ENCODE measurements at regions not wholly inside any gene's neighbourhood (a gene's known extent, or its start where the extent isn't known, plus 50 kb on each side); places are given as distances from the start of the nearest gene placed in this dataset.
"Not testable (repeated sequence)": the region's sequence is repeated elsewhere in the genome, so short reads cannot be mapped to it uniquely, and the experiment has no call there.

- not testable (repeated sequence) for H3K36me3 ChIP-seq (ENCODE audit: control insufficient read depth, insufficient read depth, low read length); DNase-seq (ENCODE audit: low read depth); H3K27me3 ChIP-seq (ENCODE audit: control insufficient read depth, insufficient read depth, low read length); H3K4me3 ChIP-seq (ENCODE audit: low read depth, low read length); FAIRE-seq
These were observed 52.4 kb upstream of the EHHADH start for GRCh38 chr3:185306286-185306685.

GRCh38 chr3:185306847-185307246 is 53.0 kb upstream of the EHHADH start:
- DNase-seq (ENCODE audit: low read depth) (no peak), FAIRE-seq (no peak)
- TF ChIP-seq CTCF (IDR thresholded peaks at IDR 0.05; ENCODE audit: insufficient read depth, low read length, severe bottlenecking) = no peak
- H3K27me3 ChIP-seq (ENCODE audit: control insufficient read depth, insufficient read depth, low read length) = no peaks in the 10 kb centered on the region
- no peak overlapping the region for H3K4me3 ChIP-seq (ENCODE audit: low read depth, low read length)
- H3K36me3 ChIP-seq (ENCODE audit: control insufficient read depth, insufficient read depth, low read length) = no peaks in the 10 kb centered on the region

DNA sequence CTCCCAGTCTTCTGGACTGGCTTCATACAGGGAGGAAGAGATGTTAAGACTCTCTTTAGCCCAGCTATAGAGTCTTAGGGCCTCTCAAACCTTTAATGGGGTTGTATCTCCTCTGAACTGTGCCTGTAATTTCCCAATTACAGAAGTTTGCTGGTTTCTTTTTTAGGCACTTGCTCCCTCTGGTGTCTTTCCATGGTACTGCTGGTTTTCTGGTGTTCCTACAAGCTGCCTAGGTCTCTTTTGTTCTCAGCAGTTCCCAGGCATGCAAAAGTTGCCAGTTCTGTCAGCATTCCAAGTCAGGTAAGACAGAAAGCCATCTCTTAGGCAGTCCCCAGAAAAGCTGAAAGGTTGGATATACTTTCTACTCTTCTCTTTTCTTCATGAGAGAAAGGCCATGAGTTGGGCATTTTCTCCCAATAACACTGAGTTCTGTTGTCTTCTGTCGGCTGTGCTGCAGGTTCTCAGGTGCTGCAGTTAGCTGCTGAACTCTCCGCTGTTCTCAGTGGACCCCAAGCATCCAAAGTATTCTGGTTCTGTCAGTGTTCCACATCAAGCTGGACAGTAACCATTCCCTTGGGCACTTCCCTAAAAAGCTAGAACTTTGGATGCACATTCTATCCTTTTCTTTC is 54.4 kb upstream of the EHHADH start:
- DNase-seq (ENCODE audit: low read depth) = peak; percentile 77
- FAIRE-seq = no peak
- peak; percentile 81 for TF ChIP-seq CTCF (IDR thresholded peaks at IDR 0.05; ENCODE audit: insufficient read depth, low read length, severe bottlenecking)
- Histone ChIP-seq H3K4me3 (ENCODE audit: low read depth, low read length) (no peak overlapping the region), H3K27me3 (ENCODE audit: control insufficient read depth, insufficient read depth, low read length) (no peaks in the 10 kb centered on the region), H3K36me3 (ENCODE audit: control insufficient read depth, insufficient read depth, low read length) (no peaks in the 10 kb centered on the region)

- no peak overlapping the region for H3K4me3 ChIP-seq (ENCODE audit: low read depth, low read length)
- FAIRE-seq = no peak
- no peaks in the 10 kb centered on the region for H3K36me3 ChIP-seq (ENCODE audit: control insufficient read depth, insufficient read depth, low read length)
- TF ChIP-seq CTCF (IDR thresholded peaks at IDR 0.05; ENCODE audit: insufficient read depth, low read length, severe bottlenecking) = no peak
- no peak for DNase-seq (ENCODE audit: low read depth)
- H3K27me3 ChIP-seq (ENCODE audit: control insufficient read depth, insufficient read depth, low read length) = no peaks in the 10 kb centered on the region
These were observed 53.6 kb upstream of the MAP3K13 start for GRCh38 chr3:185309302-185309701.

GRCh38 chr3:185309795-185310194 is 53.1 kb upstream of the MAP3K13 start:
- FAIRE-seq = no peak
- no peaks in the 10 kb centered on the region for H3K36me3 ChIP-seq (ENCODE audit: control insufficient read depth, insufficient read depth, low read length)
- H3K4me3 ChIP-seq (ENCODE audit: low read depth, low read length) = no peak overlapping the region
- no peak for DNase-seq (ENCODE audit: low read depth)
- no peaks in the 10 kb centered on the region for H3K27me3 ChIP-seq (ENCODE audit: control insufficient read depth, insufficient read depth, low read length)
- no peak for TF ChIP-seq CTCF (IDR thresholded peaks at IDR 0.05; ENCODE audit: insufficient read depth, low read length, severe bottlenecking)

DNA sequence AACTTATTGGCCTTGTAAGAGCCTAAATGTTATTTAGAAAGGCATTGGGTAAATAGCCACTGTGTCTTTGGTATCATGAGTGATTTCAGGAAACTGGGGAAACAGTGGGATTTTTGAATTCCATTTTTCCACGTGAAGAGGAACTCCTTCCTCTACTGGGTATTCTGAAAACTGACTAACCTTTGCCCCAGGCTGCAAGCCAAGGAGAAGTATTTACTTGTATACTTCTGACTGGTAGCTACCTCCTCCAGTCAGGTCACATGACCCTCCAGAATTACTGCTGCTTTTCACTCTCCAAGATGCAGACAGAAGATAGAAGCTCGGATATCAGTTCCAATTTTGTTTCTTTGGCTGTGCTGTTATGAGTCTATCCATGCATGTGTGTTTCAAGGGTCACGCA is 50.9 kb upstream of the MAP3K13 start:
- Histone ChIP-seq H3K36me3 (ENCODE audit: control insufficient read depth, insufficient read depth, low read length) (no peaks in the 10 kb centered on the region), H3K27me3 (ENCODE audit: control insufficient read depth, insufficient read depth, low read length) (no peaks in the 10 kb centered on the region), H3K4me3 (ENCODE audit: low read depth, low read length) (no peak overlapping the region)
- no peak for TF ChIP-seq CTCF (IDR thresholded peaks at IDR 0.05; ENCODE audit: insufficient read depth, low read length, severe bottlenecking)
- no peak for DNase-seq (ENCODE audit: low read depth)
- no peak for FAIRE-seq

Data from bronchial epithelial cell (primary cell).